WTC11 (cell line): ENCODE measurements at regions not wholly inside any gene's neighbourhood (a gene's known extent, or its start where the extent isn't known, plus 50 kb on each side); places are given as distances from the start of the nearest gene placed in this dataset.
"Not testable (repeated sequence)": the region's sequence is repeated elsewhere in the genome, so short reads cannot be mapped to it uniquely, and the experiment has no call there.

Experiments
- ATAC-seq: fragments of 200-7000 bp; cut with Tn5 transposase; 2 replicates; pipeline ENCODE4 v1.10.0; 2021; ENCODE audit warnings: mild to moderate bottlenecking, moderate library complexity
- CTCF ChIA-PET: fragments of 300-600 bp; sonication (Branson Sonifier 250); formaldehyde crosslinking; loops from one replicate; lab custom pipeline; 2021; ENCODE audit warnings: antibody characterized with exemption; lab: Charles Lee
- POLR2A ChIA-PET: fragments of 350-600 bp; sonication (Branson Sonifier 250); formaldehyde crosslinking; loops from one replicate; lab custom pipeline; 2021; ENCODE audit warnings: antibody characterized with exemption; lab: Charles Lee
- DNase-seq: peaks from one replicate; pipeline ENCODE4 v3.0.0; 2021; ENCODE audit warnings: low spot score
- H3K27ac Mint-ChIP-seq: 2 replicates; pipeline ENCODE4 v1.8.0; 2021; ENCODE audit warnings: mixed read lengths
- H3K27me3 Mint-ChIP-seq: 2 replicates; pipeline ENCODE4 v1.8.0; 2021; ENCODE audit warnings: low read depth, mild to moderate bottlenecking, moderate library complexity, mixed read lengths
- H3K36me3 Mint-ChIP-seq: 2 replicates; pipeline ENCODE4 v1.8.0; 2021; ENCODE audit warnings: mixed read lengths
- H3K4me1 Mint-ChIP-seq: 2 replicates; pipeline ENCODE4 v1.8.0; 2022; ENCODE audit warnings: mixed read lengths
- H3K4me3 Mint-ChIP-seq: 2 replicates; pipeline ENCODE4 v1.8.0; 2021; ENCODE audit warnings: mild to moderate bottlenecking, moderate library complexity, mixed read lengths
- H3K9me3 Mint-ChIP-seq: 2 replicates; pipeline ENCODE4 v1.8.0; 2021; ENCODE audit warnings: mixed read lengths
- CTCF ChIP-seq: fragments of 200-600 bp; IDR thresholded peaks from 2 replicates; pipeline ENCODE4 v1.8.0; 2022; ENCODE audit warnings: antibody characterized with exemption
- ELF4 ChIP-seq: sonication (generic); formaldehyde crosslinking; IDR thresholded peaks from 2 replicates; pipeline ENCODE4 v1.8.1; 2022; ENCODE audit warnings: low read depth, mild to moderate bottlenecking, moderate library complexity, missing genetic modification reagents
- FOXJ3 ChIP-seq: sonication (generic); formaldehyde crosslinking; IDR thresholded peaks from 2 replicates; pipeline ENCODE4 v1.9.0; 2021; ENCODE audit warnings: missing genetic modification reagents, mild to moderate bottlenecking, borderline replicate concordance
- GABPB1 ChIP-seq: sonication (generic); formaldehyde crosslinking; IDR thresholded peaks from 2 replicates; pipeline ENCODE4 v1.8.1; 2023; ENCODE audit warnings: mild to moderate bottlenecking, missing genetic modification reagents
- GRHL2 ChIP-seq: fragments of 250-450 bp; sonication (Bioruptor Pico); IDR thresholded peaks from 2 replicates; pipeline ENCODE4 v1.8.0; 2022; ENCODE audit warnings: mild to moderate bottlenecking, moderate library complexity; ENCODE audit not compliant: insufficient replicate concordance, severe bottlenecking
- GTF2I ChIP-seq: fragments of 250-450 bp; sonication (Bioruptor Pico); conservative IDR thresholded peaks from 2 replicates; pipeline ENCODE4 v1.4.0; 2021; ENCODE audit warnings: mild to moderate bottlenecking
- NFE2L1 ChIP-seq: sonication (generic); formaldehyde crosslinking; IDR thresholded peaks from 2 replicates; pipeline ENCODE4 v1.8.1; 2023; ENCODE audit warnings: missing genetic modification reagents
- OVOL2 ChIP-seq: fragments of 250-450 bp; sonication (Bioruptor Pico); IDR thresholded peaks from 2 replicates; pipeline ENCODE4 v1.9.0; 2021; ENCODE audit warnings: mild to moderate bottlenecking, borderline replicate concordance
- PREB ChIP-seq: sonication (generic); formaldehyde crosslinking; IDR thresholded peaks from 2 replicates; pipeline ENCODE4 v1.8.1; 2022; ENCODE audit warnings: mild to moderate bottlenecking, missing genetic modification reagents, moderate library complexity, borderline replicate concordance
- RORB ChIP-seq: fragments of 250-450 bp; sonication (Bioruptor Pico); IDR thresholded peaks from 2 replicates; pipeline ENCODE4 v1.9.0; 2021; ENCODE audit warnings: mild to moderate bottlenecking
- TP53 ChIP-seq: sonication (generic); formaldehyde crosslinking; IDR thresholded peaks from 2 replicates; pipeline ENCODE4 v1.8.1; 2023; ENCODE audit warnings: mild to moderate bottlenecking, missing genetic modification reagents
- ZNF138 ChIP-seq: sonication (generic); formaldehyde crosslinking; conservative IDR thresholded peaks from 2 replicates; pipeline ENCODE4 v1.8.1; 2022; ENCODE audit warnings: mild to moderate bottlenecking, moderate library complexity, missing genetic modification reagents
- ZNF416 ChIP-seq: fragments of 250-450 bp; sonication (Bioruptor Pico); IDR thresholded peaks from 2 replicates; pipeline ENCODE4 v1.9.0; 2021; ENCODE audit warnings: mild to moderate bottlenecking, inconsistent platforms
- ZNF423 ChIP-seq: fragments of 250-450 bp; sonication (Bioruptor Pico); IDR thresholded peaks from 2 replicates; pipeline ENCODE4 v2.1.2; 2022; ENCODE audit warnings: mild to moderate bottlenecking, moderate library complexity
- TF ChIP-seq, protein P1 (sequence below): sonication (generic); formaldehyde crosslinking; IDR thresholded peaks from 2 replicates; pipeline ENCODE4 v1.8.1; 2023; ENCODE audit warnings: mild to moderate bottlenecking, missing genetic modification reagents, moderate library complexity
- TF ChIP-seq, protein P2 (sequence below): fragments of 250-450 bp; sonication (Bioruptor Pico); IDR thresholded peaks from 2 replicates; pipeline ENCODE4 v2.1.2; 2022; ENCODE audit warnings: mild to moderate bottlenecking, moderate library complexity
- TF ChIP-seq, protein P3 (sequence below): sonication (generic); formaldehyde crosslinking; IDR thresholded peaks from 2 replicates; pipeline ENCODE4 v1.8.1; 2022; ENCODE audit warnings: low read depth, mild to moderate bottlenecking, moderate library complexity, missing genetic modification reagents, borderline replicate concordance
- TF ChIP-seq, protein P4 (sequence below): sonication (generic); formaldehyde crosslinking; IDR thresholded peaks from 2 replicates; pipeline ENCODE4 v1.8.1; 2023; ENCODE audit warnings: mild to moderate bottlenecking, missing genetic modification reagents
- TF ChIP-seq, protein P5 (sequence below): sonication (generic); formaldehyde crosslinking; IDR thresholded peaks from 2 replicates; pipeline ENCODE4 v1.8.1; 2023; ENCODE audit warnings: mild to moderate bottlenecking, moderate library complexity, missing genetic modification reagents

GRCh38 chr10:64044098-64044497, 522.9 kb downstream of the REEP3 start (continued):
- TF ChIP-seq, protein P1, sequence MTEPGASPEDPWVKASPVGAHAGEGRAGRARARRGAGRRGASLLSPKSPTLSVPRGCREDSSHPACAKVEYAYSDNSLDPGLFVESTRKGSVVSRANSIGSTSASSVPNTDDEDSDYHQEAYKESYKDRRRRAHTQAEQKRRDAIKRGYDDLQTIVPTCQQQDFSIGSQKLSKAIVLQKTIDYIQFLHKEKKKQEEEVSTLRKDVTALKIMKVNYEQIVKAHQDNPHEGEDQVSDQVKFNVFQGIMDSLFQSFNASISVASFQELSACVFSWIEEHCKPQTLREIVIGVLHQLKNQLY: no peak
- TF ChIP-seq, protein P2, sequence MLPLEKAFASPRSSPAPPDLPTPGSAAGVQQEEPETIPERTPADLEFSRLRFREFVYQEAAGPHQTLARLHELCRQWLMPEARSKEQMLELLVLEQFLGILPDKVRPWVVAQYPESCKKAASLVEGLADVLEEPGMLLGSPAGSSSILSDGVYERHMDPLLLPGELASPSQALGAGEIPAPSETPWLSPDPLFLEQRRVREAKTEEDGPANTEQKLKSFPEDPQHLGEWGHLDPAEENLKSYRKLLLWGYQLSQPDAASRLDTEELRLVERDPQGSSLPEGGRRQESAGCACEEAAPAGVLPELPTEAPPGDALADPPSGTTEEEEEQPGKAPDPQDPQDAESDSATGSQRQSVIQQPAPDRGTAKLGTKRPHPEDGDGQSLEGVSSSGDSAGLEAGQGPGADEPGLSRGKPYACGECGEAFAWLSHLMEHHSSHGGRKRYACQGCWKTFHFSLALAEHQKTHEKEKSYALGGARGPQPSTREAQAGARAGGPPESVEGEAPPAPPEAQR (CRISPR knock-in tag): no peak
- TF ChIP-seq FOXJ3 (CRISPR knock-in tag) (no peak), ELF4 (CRISPR knock-in tag) (no peak), CTCF (no peak)

DNA sequence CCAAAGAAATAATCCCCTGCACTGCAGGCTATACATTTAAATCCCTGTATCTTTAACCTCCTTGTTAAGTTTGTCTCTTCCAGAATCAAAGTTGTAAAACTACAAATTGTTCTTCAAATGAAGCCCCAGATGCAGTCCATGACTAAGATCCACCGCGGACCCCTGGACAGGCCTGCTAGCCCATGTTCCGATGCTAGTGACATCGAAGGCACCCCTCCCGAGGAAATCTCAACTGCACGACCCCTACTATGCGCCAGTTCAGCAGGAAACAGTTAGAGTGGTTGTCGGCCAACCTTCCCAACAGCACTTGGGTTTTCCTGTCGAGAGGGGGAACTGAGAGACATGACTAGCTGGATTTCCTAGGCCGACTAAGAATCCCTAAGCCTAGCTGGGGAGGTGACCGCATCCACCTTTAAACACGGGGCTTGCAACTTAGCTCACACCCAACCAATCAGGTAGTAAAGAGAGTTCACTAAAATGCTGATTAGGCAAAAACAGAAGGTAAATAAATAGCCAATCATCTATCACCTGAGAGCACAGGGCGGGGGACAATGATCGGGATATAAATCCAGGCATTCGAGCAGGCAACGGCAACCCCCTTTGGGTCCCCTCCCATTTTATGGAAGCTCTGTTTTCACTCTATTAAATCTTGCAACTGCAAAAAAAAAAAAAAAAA, 523.9 kb downstream of the REEP3 start:
- H3K9me3 Mint-ChIP-seq, POLR2A ChIA-PET, DNase-seq, H3K36me3 Mint-ChIP-seq, H3K27ac Mint-ChIP-seq, H3K4me1 Mint-ChIP-seq, H3K27me3 Mint-ChIP-seq, H3K4me3 Mint-ChIP-seq, ATAC-seq: not testable (repeated sequence)
- CTCF ChIA-PET: interaction anchor here (0.6 to 0.8 kb wide), 2 partner anchors 385 to 506 kb away, joined by 3 to 4 read pairs; no protein-coding TSS in a partner anchor

DNA sequence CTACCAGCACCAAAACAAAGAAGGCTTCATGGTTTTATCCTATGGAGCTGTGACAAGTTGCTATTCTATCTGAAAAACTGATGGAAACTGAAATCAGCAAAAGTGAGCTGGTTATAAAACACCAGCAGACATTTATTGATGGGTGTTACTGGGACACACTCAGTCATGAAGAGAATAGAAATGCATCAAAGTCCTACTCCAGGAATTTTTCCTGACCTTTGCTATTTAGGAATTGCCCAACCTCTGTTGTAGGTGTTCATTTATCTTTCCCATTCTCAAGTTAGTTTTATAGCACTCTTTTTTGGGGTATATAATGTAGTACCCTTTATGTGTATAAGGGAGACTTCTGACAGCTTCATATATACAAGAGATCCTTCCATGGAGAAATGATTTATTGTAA, 533.2 kb downstream of the REEP3 start:
- peaks cover 15% of the 10 kb centered on the region for H3K9me3 Mint-ChIP-seq
- TF ChIP-seq, protein P3, sequence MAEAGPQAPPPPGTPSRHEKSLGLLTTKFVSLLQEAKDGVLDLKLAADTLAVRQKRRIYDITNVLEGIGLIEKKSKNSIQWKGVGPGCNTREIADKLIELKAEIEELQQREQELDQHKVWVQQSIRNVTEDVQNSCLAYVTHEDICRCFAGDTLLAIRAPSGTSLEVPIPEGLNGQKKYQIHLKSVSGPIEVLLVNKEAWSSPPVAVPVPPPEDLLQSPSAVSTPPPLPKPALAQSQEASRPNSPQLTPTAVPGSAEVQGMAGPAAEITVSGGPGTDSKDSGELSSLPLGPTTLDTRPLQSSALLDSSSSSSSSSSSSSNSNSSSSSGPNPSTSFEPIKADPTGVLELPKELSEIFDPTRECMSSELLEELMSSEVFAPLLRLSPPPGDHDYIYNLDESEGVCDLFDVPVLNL: no peak
- TF ChIP-seq, protein P4, sequence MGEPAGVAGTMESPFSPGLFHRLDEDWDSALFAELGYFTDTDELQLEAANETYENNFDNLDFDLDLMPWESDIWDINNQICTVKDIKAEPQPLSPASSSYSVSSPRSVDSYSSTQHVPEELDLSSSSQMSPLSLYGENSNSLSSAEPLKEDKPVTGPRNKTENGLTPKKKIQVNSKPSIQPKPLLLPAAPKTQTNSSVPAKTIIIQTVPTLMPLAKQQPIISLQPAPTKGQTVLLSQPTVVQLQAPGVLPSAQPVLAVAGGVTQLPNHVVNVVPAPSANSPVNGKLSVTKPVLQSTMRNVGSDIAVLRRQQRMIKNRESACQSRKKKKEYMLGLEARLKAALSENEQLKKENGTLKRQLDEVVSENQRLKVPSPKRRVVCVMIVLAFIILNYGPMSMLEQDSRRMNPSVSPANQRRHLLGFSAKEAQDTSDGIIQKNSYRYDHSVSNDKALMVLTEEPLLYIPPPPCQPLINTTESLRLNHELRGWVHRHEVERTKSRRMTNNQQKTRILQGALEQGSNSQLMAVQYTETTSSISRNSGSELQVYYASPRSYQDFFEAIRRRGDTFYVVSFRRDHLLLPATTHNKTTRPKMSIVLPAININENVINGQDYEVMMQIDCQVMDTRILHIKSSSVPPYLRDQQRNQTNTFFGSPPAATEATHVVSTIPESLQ: no peak
- TF ChIP-seq ZNF416 (CRISPR knock-in tag) (no peak), TP53 (CRISPR knock-in tag) (no peak), NFE2L1 (CRISPR knock-in tag) (no peak), GRHL2 (CRISPR knock-in tag) (no peak), ZNF138 (CRISPR knock-in tag) (no peak), OVOL2 (CRISPR knock-in tag) (no peak), GABPB1 (no peak), PREB (no peak), RORB (CRISPR knock-in tag) (no peak), ELF4 (CRISPR knock-in tag) (no peak), ZNF423 (CRISPR knock-in tag) (no peak), GTF2I (CRISPR knock-in tag) (no peak)
- TF ChIP-seq, protein P5, sequence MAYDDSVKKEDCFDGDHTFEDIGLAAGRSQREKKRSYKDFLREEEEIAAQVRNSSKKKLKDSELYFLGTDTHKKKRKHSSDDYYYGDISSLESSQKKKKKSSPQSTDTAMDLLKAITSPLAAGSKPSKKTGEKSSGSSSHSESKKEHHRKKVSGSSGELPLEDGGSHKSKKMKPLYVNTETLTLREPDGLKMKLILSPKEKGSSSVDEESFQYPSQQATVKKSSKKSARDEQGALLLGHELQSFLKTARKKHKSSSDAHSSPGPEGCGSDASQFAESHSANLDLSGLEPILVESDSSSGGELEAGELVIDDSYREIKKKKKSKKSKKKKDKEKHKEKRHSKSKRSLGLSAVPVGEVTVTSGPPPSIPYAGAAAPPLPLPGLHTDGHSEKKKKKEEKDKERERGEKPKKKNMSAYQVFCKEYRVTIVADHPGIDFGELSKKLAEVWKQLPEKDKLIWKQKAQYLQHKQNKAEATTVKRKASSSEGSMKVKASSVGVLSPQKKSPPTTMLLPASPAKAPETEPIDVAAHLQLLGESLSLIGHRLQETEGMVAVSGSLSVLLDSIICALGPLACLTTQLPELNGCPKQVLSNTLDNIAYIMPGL: no peak
- DNase-seq (no peak), ATAC-seq (no peak)
- H3K4me3 Mint-ChIP-seq: no peak overlapping the region
- CTCF ChIA-PET: interaction anchor here (0.8 kb wide), 1 partner anchor 13 kb away, joined by 4 read pairs; no protein-coding TSS in a partner anchor
- peaks cover 7% of the 10 kb centered on the region for H3K4me1 Mint-ChIP-seq
- H3K36me3 Mint-ChIP-seq: no peaks in the 10 kb centered on the region
- POLR2A ChIA-PET: no interaction called here
- H3K27ac Mint-ChIP-seq: no peak overlapping the region
- H3K27me3 Mint-ChIP-seq: no peaks in the 10 kb centered on the region
